HG03432 (cell line): ENCODE measurements at regions not wholly inside any gene's neighbourhood (a gene's known extent, or its start where the extent isn't known, plus 50 kb on each side); places are given as distances from the start of the nearest gene placed in this dataset.

Source experiments
- ATAC-seq: cut with Tn5 transposase; IDR thresholded peaks from one replicate; pipeline ENCODE4 v1.9.1; 2021; ENCODE audit warnings: mild to moderate bottlenecking, moderate library complexity; ENCODE audit not compliant: unreplicated experiment

GRCh38 chr9:12060811-12061210 is 632.4 kb upstream of the TYRP1 start:
- no peak for ATAC-seq

DNA sequence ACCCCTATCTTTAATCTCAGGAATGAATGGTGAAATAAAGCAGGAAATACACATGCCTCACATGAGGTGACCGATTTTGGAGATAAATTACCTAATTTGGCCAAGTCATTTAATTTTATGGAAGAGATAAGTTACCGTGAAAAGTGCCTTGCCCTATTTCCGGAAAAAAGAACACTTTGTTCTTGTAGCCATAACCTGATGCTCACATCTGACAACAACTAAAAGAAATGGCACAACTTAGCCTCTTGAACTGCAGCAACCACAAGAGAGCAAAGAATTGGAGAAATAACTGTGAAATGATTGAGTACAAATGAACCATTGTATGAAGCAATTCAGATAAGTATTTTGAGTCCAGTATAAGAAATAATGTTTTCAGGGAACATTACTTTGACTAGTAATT is 628.1 kb upstream of the TYRP1 start:
- no peak for ATAC-seq

- no peak for ATAC-seq
Measured at GRCh38 chr9:12065686-12066085, 627.5 kb upstream of the TYRP1 start.

GRCh38 chr9:12066455-12067035 is 626.6 kb upstream of the TYRP1 start:
- ATAC-seq, result no peak

DNA sequence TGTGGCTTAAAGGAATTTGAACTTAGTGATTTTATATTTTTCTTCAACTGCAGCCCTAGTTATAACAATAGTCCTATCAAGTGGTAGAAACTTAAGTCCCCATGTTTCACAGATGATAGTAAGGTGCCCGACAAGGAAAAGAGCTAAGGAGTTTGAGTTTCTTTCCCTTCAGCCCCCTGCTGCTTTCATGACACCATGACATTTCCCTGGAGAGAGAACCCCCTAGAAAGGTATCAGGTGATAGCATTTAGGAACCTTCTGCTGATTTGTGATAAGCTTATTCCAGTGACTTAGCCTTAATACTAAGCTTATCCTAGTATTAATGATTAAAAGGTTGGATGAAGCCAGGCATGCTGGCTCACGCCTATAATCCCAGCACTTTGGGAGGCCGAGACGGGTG is 623.8 kb upstream of the TYRP1 start:
- no peak for ATAC-seq

- ATAC-seq, result no peak
Measured at GRCh38 chr9:12085399-12085798, 607.8 kb upstream of the TYRP1 start.

DNA sequence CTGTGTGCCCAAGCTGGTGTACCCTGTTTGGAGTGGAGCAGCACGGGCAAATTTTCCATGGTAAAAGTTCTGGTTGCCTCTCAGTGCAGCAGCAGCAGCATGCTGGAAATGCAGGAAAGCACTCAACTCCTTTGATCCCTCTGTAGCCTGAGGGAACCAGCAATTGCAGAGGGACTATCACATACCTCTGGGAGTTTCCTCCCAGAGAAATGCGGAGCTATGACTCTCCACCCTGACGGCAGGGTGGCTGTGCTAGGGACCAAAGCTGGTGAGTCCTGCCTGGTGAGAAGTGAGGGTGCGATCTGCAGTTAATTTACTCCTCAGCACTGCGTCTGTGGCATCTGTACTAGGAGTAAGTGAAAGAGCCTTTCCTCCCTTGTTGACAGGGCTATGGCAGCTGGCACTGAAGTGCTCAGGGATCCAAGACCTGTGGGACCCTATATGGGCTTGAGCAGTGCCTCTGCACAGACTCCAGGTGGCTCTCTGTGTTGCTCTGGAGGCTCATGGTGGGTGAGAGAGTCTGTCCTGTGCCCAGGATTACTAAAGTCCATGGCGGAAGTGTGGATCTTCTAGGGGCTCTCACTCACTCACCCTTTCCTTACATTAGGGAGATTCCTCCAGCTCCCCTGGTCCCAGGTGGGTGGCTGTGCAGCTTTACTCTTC is 601.2 kb upstream of the TYRP1 start:
- no peak for ATAC-seq

DNA sequence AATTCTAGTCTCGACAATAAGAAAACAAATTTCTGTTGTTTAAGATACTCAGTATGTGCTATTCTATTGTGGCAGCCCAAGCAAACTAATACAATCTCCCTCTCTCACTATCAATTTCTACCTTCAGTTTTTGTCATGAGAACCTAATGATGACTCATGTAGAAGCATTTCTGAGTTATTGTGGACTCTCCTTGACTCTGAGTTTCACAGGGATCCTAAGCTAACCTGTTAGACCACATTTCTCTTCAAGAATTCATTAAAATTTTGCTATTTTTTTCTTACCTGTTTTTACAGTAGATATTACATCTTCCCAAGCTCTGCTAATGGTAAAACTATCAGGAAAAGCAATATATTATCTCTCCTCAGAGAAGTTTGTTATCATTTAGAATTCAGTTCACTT is 599.1 kb upstream of the TYRP1 start:
- ATAC-seq, result no peak

GRCh38 chr9:12095931-12096330 is 597.3 kb upstream of the TYRP1 start:
- no peak for ATAC-seq

DNA sequence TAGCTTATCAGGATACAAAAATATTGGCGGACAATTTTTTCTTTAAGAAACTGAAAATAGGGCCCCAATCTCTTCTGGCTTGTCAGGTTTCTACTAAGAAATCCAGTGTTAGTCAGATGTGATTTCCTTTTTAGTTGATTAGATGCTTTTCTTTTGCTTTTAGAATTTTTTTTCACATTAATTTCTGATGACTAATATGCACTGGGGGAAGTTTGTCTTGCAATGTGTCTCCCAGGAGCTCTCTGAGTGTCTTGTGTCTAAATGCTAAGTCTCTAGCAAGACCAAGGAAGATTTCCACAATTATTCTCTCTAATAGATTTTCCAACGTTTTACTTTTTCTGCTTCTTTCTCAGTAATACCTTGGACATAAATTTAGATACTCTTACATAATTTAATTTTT is 559.8 kb upstream of the TYRP1 start:
- no peak for ATAC-seq

- no peak for ATAC-seq
Measured at GRCh38 chr9:12141422-12141821, 551.8 kb upstream of the TYRP1 start.

GRCh38 chr9:12155401-12156134 is 537.6 kb upstream of the TYRP1 start:
- ATAC-seq, result no peak

DNA sequence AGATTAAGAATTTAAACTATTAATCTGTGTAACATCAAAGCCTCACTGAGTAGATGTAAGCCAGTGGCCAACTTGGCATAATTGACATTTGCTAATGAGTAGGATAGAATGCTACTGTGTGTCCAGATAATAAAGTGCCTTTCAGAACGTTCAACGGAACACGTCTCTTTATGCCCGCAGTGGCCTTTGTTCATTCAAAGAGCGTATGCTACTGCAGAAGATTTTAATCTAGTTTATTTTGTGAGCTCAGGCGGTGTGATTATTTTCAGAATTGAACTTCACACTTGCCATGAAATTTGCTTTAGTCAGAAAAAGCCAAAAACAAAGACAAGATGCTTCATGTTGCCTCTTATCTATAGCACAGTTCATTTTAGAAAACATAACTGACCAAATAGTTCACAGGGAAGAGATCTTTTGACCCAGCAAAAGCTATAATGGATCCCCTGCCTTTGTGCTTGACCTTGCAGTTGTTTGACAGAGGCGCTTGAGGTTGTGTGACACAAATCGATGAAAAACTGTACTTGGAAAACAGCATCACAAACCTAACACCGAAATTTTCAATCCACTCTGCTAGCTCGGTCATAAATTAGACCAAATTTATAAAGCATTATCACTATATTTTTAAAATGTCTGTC is 530.9 kb upstream of the TYRP1 start:
- no peak for ATAC-seq

DNA sequence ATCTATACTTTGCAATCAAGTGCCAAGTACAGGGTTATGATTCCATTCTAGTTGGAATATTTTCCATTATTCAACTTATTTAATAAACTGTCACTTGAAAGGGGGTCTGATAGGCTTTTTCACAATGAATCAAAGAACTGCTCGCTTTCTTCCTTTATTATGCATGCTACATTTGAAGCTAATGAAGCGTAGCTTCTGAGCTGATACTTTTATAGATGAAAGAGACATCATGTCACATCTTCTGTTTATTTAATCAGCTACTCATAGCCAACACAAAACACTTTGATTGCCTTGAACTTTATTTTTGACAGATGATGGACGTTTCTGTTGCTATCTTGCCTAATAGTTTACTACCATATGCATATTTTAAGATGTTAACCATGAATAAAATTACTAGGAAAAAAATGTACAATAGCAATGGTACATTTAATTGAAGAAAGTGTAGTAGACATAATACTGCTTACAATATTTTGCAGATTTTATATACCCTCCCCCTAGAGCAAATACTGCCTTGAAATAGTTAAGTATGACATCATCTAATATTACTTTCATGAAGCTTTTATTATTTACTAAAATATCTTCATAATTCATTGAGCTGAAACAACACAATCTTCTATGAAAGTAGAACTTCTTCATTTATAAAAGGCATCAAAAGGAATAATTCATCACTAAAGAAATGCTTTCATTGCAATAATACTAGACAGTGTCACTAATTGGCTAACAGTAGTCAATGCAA is 529.3 kb upstream of the TYRP1 start:
- ATAC-seq, result no peak

DNA sequence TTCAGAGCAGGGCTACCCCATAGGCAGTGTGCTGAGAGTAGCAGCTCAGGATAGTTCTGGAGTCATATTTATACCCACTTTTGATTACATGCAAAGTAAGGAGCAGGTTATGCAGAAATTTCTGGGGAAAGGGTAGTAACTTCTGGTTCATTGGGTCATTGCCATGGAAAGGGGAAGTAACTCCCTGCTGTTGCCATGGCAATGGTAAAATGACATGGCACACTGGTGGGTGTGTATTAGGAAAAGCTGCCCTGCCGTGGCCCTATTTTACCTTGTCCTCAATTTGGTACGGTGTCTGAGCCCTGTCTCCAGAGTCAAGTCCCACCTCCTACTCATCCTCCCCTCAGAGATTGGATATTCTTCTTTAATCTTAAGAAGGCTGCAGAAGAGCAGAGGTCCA is 526.7 kb upstream of the TYRP1 start:
- ATAC-seq, result no peak

DNA sequence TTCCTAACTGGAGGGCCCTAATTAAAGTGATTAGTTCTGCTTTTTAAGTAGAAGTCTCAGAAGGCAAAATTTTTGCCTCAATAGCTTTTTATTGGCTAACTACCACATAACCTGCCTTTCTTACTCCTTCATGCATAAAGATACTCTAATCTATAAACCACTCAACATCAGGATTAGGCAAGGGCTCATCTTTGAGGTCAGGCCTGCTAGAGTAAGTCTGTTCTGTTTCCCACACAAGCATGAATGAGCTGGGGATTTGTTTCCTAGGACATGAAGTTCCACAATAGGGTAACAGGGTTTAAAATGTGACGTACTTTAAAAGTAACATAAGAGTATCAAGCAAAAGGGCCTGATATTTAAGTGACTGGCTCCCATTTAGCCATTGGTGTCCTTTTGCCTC is 522.7 kb upstream of the TYRP1 start:
- ATAC-seq, result no peak

DNA sequence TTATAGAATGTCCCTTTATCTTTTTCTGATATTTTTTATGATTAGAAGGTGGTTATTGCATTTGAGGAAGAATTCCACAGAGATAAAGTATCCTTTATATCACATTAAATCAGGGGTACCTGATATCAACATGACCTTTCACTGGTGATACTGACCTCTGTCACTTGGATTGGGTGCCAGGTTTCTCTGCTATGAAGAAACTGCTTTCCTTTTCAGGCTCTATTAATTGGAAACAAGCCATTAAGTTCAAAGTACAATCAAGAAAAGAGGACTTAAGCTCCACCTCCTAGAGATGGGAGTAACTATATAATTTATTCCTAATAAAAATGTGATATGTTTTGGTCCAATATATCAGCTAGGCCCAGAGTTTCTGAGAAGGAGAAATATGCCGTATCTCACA is 514.6 kb upstream of the TYRP1 start:
- ATAC-seq, result no peak

DNA sequence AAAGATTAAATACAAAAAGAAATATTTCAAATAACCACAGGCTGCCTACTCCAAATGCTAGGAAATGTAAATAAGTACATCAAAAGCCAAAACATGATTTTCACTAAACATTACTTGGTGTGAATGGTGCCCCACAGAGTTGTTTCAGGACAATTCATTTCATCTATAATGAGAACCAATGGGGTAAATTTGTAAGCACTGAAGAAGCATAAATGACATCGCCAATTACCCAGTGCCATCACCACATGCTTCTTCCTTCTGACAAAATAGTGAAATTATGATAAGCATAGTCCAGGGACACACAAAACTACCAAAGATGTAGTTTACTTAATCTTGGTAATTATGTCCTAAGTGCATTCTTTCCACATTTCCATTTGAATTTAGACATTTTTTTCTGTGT is 510.4 kb upstream of the TYRP1 start:
- ATAC-seq, result no peak

- no peak for ATAC-seq
Measured at GRCh38 chr9:12183321-12183720, 509.9 kb upstream of the TYRP1 start.

- no peak for ATAC-seq
Measured at GRCh38 chr9:12185856-12186255, 507.3 kb upstream of the TYRP1 start.

- no peak for ATAC-seq
Measured at GRCh38 chr9:12191630-12192029, 501.6 kb upstream of the TYRP1 start.
